ENCODE measurements at regions not wholly inside any gene's neighbourhood (a gene's known extent, or its start where the extent isn't known, plus 50 kb on each side); places are given as distances from the start of the nearest gene placed in this dataset.

- no peaks in the 10 kb centered on the region for H3K9me3 ChIP-seq (ENCODE audit: control insufficient read depth in 2 of 2, insufficient read depth in 1 of 2, low read depth in 1 of 2, low read length in 1 of 2)
- no peaks in the 10 kb centered on the region for H3K36me3 ChIP-seq (ENCODE audit: control insufficient read depth in 3 of 3, insufficient read depth in 2 of 3, low read depth in 1 of 3, low read length in 3 of 3)
- H3K4me3 ChIP-seq (ENCODE audit: low read depth in 1 of 3, low read length in 3 of 3): no peak overlapping the region
- no peak overlapping the region for H3K27ac ChIP-seq (ENCODE audit: low read depth in 1 of 3, low read length in 2 of 3)
- peaks cover 0 to 3% (median 0%) of the 10 kb centered on the region in 3 donors for H3K27me3 ChIP-seq (ENCODE audit: control insufficient read depth in 3 of 3, insufficient read depth in 3 of 3, low read length in 3 of 3)
- no peak for FAIRE-seq
- no peak for DNase-seq
- WGBS, 3 donors: 73 to 81% (median 78%) methylated on average over 8 of the region's 8 CpGs
- H3K4me1 ChIP-seq (ENCODE audit: control insufficient read depth in 3 of 3, insufficient read depth in 2 of 3, low read depth in 1 of 3, low read length in 2 of 3): no peaks in the 10 kb centered on the region
Observed at GRCh38 chr12:111195316-111195715, 173.6 kb downstream of the PHETA1 start.

DNA sequence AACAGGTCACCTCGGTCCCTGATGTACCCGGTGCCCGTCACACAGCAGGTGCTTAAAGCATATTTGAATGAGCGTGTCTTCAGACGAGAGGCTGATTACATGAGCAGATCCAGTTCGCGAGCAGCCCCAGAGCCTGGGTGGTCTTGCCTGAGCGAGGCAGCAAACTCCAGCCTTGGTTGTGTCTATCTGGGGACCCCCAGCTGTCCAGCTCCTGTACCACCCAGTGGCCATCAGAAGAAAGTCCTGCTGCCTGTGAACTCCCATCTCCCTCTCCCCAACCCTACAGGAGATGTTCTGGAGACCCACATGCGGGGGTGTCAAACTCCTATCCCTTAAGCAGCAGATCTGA, 174.2 kb downstream of the PHETA1 start:
- no peak for DNase-seq
- no peaks in the 10 kb centered on the region for H3K9me3 ChIP-seq (ENCODE audit: control insufficient read depth in 2 of 2, insufficient read depth in 1 of 2, low read depth in 1 of 2, low read length in 1 of 2)
- H3K27ac ChIP-seq (ENCODE audit: low read depth in 1 of 3, low read length in 2 of 3): no peak overlapping the region
- no peaks in the 10 kb centered on the region for H3K4me1 ChIP-seq (ENCODE audit: control insufficient read depth in 3 of 3, insufficient read depth in 2 of 3, low read depth in 1 of 3, low read length in 2 of 3)
- no peaks in the 10 kb centered on the region for H3K36me3 ChIP-seq (ENCODE audit: control insufficient read depth in 3 of 3, insufficient read depth in 2 of 3, low read depth in 1 of 3, low read length in 3 of 3)
- 68 to 74% (median 71%) methylated on average over 9 of the region's 9 CpGs for WGBS, 3 donors
- H3K4me3 ChIP-seq (ENCODE audit: low read depth in 1 of 3, low read length in 3 of 3): no peak overlapping the region
- peaks cover 0 to 3% (median 0%) of the 10 kb centered on the region in 3 donors for H3K27me3 ChIP-seq (ENCODE audit: control insufficient read depth in 3 of 3, insufficient read depth in 3 of 3, low read length in 3 of 3)
- FAIRE-seq: no peak

DNA sequence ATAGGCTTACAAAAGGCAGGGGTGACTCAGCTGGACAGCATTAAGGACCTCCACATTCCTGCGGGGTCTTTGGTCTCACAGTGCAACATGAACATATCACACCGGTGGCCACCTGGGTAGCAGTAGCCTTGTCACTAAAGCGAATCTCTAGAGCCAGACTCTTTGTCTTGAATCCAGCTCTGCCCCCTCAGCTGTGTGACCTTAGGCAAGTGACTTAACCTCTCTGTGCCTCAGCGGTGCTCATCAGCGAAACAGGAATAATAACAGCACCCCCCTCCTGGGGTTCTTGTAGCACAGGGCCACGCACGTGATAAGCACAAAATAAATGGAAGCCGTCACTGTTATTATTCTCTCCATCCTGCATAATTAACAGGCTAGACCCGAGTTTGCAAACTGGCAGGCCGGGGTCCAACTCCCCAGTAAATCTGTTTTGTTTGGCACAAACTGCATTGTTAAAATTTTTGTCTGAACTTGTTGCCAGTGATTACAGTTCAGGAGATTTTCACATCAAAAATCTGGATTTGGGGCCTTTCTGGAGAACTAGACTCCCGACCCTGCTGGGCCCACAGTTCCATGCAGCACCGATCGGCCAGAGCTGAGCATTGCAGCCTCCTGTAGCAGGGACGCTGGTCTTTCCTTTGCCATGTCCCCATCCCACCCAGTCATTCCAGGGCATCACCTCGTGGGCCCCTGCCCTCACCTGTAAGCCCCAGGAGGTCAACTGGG, 174.8 kb downstream of the PHETA1 start:
- Histone ChIP-seq H3K4me1 (ENCODE audit: control insufficient read depth in 3 of 3, insufficient read depth in 2 of 3, low read depth in 1 of 3, low read length in 2 of 3) (no peaks in the 10 kb centered on the region), H3K36me3 (ENCODE audit: control insufficient read depth in 3 of 3, insufficient read depth in 2 of 3, low read depth in 1 of 3, low read length in 3 of 3) (no peaks in the 10 kb centered on the region), H3K27ac (ENCODE audit: low read depth in 1 of 3, low read length in 2 of 3) (no peak overlapping the region), H3K9me3 (ENCODE audit: control insufficient read depth in 2 of 2, insufficient read depth in 1 of 2, low read depth in 1 of 2, low read length in 1 of 2) (no peaks in the 10 kb centered on the region), H3K4me3 (ENCODE audit: low read depth in 1 of 3, low read length in 3 of 3) (no peak overlapping the region), H3K27me3 (ENCODE audit: control insufficient read depth in 3 of 3, insufficient read depth in 3 of 3, low read length in 3 of 3) (peaks cover 0 to 3% (median 0%) of the 10 kb centered on the region in 3 donors)
- no peak for FAIRE-seq
- DNase-seq: no peak
- 67 to 73% (median 68%) methylated on average over 15 of the region's 15 CpGs for WGBS, 3 donors

DNA sequence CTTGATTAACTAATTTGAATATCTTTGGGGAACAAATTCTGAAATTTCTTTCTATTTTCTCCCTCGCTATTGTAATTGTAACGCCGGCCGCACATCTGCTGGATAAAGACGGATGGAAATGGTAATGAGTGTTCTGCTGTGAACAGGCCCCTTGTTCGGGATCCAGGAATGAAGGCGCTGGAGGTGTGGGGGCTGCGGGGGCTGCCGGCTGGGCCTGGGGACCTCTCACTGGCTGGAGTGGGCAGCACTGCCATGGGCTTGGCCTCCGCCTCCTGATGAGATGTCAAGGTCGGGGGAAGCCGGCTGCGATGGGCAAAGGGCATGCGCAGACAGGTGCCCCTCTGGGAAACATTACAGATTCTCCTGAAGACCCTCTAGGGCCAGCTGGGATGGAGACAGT, 175.4 kb downstream of the PHETA1 start:
- Histone ChIP-seq H3K9me3 (ENCODE audit: control insufficient read depth in 2 of 2, insufficient read depth in 1 of 2, low read depth in 1 of 2, low read length in 1 of 2) (no peaks in the 10 kb centered on the region), H3K36me3 (ENCODE audit: control insufficient read depth in 3 of 3, insufficient read depth in 2 of 3, low read depth in 1 of 3, low read length in 3 of 3) (no peaks in the 10 kb centered on the region), H3K27me3 (ENCODE audit: control insufficient read depth in 3 of 3, insufficient read depth in 3 of 3, low read length in 3 of 3) (peaks cover 0 to 3% (median 0%) of the 10 kb centered on the region in 3 donors), H3K4me3 (ENCODE audit: low read depth in 1 of 3, low read length in 3 of 3) (no peak overlapping the region), H3K27ac (ENCODE audit: low read depth in 1 of 3, low read length in 2 of 3) (no peak overlapping the region), H3K4me1 (ENCODE audit: control insufficient read depth in 3 of 3, insufficient read depth in 2 of 3, low read depth in 1 of 3, low read length in 2 of 3) (no peaks in the 10 kb centered on the region)
- WGBS, 3 donors: 78 to 82% (median 79%) methylated on average over 14 of the region's 14 CpGs
- FAIRE-seq: no peak
- no peak for DNase-seq

- Histone ChIP-seq H3K27ac (ENCODE audit: low read depth in 1 of 3, low read length in 2 of 3) (no peak overlapping the region), H3K27me3 (ENCODE audit: control insufficient read depth in 3 of 3, insufficient read depth in 3 of 3, low read length in 3 of 3) (peaks cover 0 to 3% (median 0%) of the 10 kb centered on the region in 3 donors), H3K4me1 (ENCODE audit: control insufficient read depth in 3 of 3, insufficient read depth in 2 of 3, low read depth in 1 of 3, low read length in 2 of 3) (no peaks in the 10 kb centered on the region), H3K9me3 (ENCODE audit: control insufficient read depth in 2 of 2, insufficient read depth in 1 of 2, low read depth in 1 of 2, low read length in 1 of 2) (no peaks in the 10 kb centered on the region), H3K36me3 (ENCODE audit: control insufficient read depth in 3 of 3, insufficient read depth in 2 of 3, low read depth in 1 of 3, low read length in 3 of 3) (no peaks in the 10 kb centered on the region), H3K4me3 (ENCODE audit: low read depth in 1 of 3, low read length in 3 of 3) (no peak overlapping the region)
- FAIRE-seq (no peak), DNase-seq (no peak)
- 78 to 86% (median 78%) methylated on average over 8 of the region's 8 CpGs for WGBS, 3 donors
Observed at GRCh38 chr12:111193067-111193466, 175.8 kb downstream of the PHETA1 start.

DNA sequence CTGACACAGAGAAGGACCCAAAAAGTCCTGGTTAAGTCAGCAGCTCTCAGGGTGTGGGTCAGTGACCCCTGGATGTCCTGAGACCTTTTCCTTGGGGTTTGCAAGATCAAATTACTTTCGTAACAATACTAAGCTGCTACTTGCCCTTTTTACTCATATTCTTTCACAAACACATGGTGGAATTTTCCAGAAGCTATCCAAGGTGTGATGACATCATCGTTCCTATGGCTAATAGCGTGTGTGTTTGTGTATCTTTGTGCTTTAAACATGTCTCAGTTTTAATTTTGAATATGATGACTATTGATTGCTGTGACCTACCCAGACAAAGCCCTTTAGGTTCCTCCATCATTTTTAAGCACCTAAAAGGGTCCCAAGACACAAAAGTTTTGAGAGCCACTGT, 176.2 kb downstream of the PHETA1 start:
- no peak for FAIRE-seq
- no peaks in the 10 kb centered on the region for H3K4me1 ChIP-seq (ENCODE audit: control insufficient read depth in 3 of 3, insufficient read depth in 2 of 3, low read depth in 1 of 3, low read length in 2 of 3)
- H3K4me3 ChIP-seq (ENCODE audit: low read depth in 1 of 3, low read length in 3 of 3): no peak overlapping the region
- H3K27ac ChIP-seq (ENCODE audit: low read depth in 1 of 3, low read length in 2 of 3): no peak overlapping the region
- WGBS, 3 donors: 52 to 69% (median 54%) methylated on average over 3 of the region's 3 CpGs
- DNase-seq: no peak
- peaks cover 0 to 3% (median 0%) of the 10 kb centered on the region in 3 donors for H3K27me3 ChIP-seq (ENCODE audit: control insufficient read depth in 3 of 3, insufficient read depth in 3 of 3, low read length in 3 of 3)
- H3K9me3 ChIP-seq (ENCODE audit: control insufficient read depth in 2 of 2, insufficient read depth in 1 of 2, low read depth in 1 of 2, low read length in 1 of 2): no peaks in the 10 kb centered on the region
- no peaks in the 10 kb centered on the region for H3K36me3 ChIP-seq (ENCODE audit: control insufficient read depth in 3 of 3, insufficient read depth in 2 of 3, low read depth in 1 of 3, low read length in 3 of 3)

DNA sequence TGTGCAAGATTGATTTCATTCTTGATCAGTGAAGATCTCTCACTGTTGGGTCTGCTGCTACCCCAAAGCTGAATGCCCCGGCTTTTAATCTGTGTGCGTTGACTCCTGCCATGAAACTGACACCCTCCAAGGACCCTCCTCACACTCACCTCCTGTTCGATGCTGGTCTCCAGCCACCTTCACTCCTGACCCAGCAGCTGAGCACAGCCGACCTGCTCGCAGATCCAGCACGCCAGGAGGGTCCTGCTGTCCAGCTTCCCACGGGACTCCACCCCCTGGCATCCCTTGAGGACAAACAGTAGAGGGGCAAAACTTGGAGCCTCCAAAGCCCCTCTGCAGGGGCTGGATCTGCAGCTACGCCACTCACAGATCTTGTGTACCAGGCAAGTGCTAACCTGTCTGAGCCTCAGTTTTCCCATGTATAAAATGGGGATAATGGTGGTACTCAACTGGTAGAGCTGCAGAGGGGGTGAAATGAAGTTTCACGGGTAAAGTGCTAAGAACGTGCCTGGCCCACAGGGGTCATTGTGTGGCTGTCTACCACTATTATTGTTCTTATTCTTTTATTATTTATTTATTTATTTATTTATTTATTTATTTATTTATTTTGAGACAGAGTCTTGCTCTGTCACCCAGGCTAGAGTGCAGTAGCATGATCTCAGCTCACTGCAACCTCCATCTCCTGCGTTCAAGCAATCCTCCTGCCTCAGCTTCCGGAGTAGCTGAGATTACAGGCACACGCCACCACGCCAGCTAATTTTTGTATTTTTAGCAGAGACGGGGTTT, 178.0 kb downstream of the PHETA1 start:
- no peak for DNase-seq
- no peak overlapping the region for H3K27ac ChIP-seq (ENCODE audit: low read depth in 1 of 3, low read length in 2 of 3)
- H3K4me1 ChIP-seq (ENCODE audit: control insufficient read depth in 3 of 3, insufficient read depth in 2 of 3, low read depth in 1 of 3, low read length in 2 of 3): no peaks in the 10 kb centered on the region
- H3K27me3 ChIP-seq (ENCODE audit: control insufficient read depth in 3 of 3, insufficient read depth in 3 of 3, low read length in 3 of 3): peaks cover 0 to 3% (median 0%) of the 10 kb centered on the region in 3 donors
- WGBS, 3 donors: 80 to 88% (median 84%) methylated on average over 15 of the region's 15 CpGs
- H3K9me3 ChIP-seq (ENCODE audit: control insufficient read depth in 2 of 2, insufficient read depth in 1 of 2, low read depth in 1 of 2, low read length in 1 of 2): no peaks in the 10 kb centered on the region
- FAIRE-seq: no peak
- H3K36me3 ChIP-seq (ENCODE audit: control insufficient read depth in 3 of 3, insufficient read depth in 2 of 3, low read depth in 1 of 3, low read length in 3 of 3): no peaks in the 10 kb centered on the region
- H3K4me3 ChIP-seq (ENCODE audit: low read depth in 1 of 3, low read length in 3 of 3): no peak overlapping the region

- Histone ChIP-seq H3K4me1 (ENCODE audit: control insufficient read depth in 3 of 3, insufficient read depth in 2 of 3, low read depth in 1 of 3, low read length in 2 of 3) (no peaks in the 10 kb centered on the region), H3K9me3 (ENCODE audit: control insufficient read depth in 2 of 2, insufficient read depth in 1 of 2, low read depth in 1 of 2, low read length in 1 of 2) (no peaks in the 10 kb centered on the region), H3K36me3 (ENCODE audit: control insufficient read depth in 3 of 3, insufficient read depth in 2 of 3, low read depth in 1 of 3, low read length in 3 of 3) (no peaks in the 10 kb centered on the region), H3K27ac (ENCODE audit: low read depth in 1 of 3, low read length in 2 of 3) (no peak overlapping the region), H3K27me3 (ENCODE audit: control insufficient read depth in 3 of 3, insufficient read depth in 3 of 3, low read length in 3 of 3) (peaks cover 0 to 2% (median 0%) of the 10 kb centered on the region in 3 donors), H3K4me3 (ENCODE audit: low read depth in 1 of 3, low read length in 3 of 3) (no peak overlapping the region)
- FAIRE-seq (no peak), DNase-seq (no peak)
- WGBS, 3 donors: 87 to 88% (median 87%) methylated on average over 3 of the region's 3 CpGs
Observed at GRCh38 chr12:111189792-111190191, 179.1 kb downstream of the PHETA1 start.

All from small intestine (tissue), 7 donors.